ENCODE measurements at regions not wholly inside any gene's neighbourhood (a gene's known extent, or its start where the extent isn't known, plus 50 kb on each side); places are given as distances from the start of the nearest gene placed in this dataset.

DNA sequence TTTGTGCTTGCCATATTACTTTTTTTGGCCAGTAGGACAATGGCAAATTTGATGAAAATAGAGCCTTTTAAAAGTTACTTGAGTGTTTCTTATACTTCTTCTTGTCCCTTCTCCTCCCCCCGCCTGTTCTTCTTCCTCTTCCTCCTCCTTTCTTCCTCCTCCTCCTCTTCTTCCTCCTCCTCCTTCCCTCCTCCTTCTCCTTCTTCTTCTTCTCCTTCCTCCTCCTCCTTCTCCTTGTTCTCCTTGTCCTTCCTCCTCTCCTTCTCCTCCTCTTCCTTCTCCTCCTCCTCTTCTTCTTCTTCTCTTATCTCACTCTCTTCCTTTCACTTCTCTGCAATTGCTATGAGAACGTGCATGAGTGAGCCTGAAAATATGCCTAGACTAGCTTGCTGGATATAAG lies 466.2 kb upstream of the NR5A2 start:
- TF ChIP-seq POLR2A (IDR thresholded peaks at IDR 0.05), result no peak
- TF ChIP-seq, protein P1, sequence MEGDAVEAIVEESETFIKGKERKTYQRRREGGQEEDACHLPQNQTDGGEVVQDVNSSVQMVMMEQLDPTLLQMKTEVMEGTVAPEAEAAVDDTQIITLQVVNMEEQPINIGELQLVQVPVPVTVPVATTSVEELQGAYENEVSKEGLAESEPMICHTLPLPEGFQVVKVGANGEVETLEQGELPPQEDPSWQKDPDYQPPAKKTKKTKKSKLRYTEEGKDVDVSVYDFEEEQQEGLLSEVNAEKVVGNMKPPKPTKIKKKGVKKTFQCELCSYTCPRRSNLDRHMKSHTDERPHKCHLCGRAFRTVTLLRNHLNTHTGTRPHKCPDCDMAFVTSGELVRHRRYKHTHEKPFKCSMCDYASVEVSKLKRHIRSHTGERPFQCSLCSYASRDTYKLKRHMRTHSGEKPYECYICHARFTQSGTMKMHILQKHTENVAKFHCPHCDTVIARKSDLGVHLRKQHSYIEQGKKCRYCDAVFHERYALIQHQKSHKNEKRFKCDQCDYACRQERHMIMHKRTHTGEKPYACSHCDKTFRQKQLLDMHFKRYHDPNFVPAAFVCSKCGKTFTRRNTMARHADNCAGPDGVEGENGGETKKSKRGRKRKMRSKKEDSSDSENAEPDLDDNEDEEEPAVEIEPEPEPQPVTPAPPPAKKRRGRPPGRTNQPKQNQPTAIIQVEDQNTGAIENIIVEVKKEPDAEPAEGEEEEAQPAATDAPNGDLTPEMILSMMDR (IDR thresholded peaks at IDR 0.05 in 4 of 5, conservative IDR thresholded peaks at IDR 0.05 in 1 of 5), result no peak
- in situ Hi-C loops (cut with MboI; ENCODE audit: low sequenced_read_pairs in 4 of 4), result loop anchor here in 1 of 4 donors (25.0 kb wide), 1 partner anchor 799 kb away; no protein-coding TSS in a partner anchor
- ATAC-seq, result no peak
- H3K4me3 ChIP-seq, result no peak overlapping the region
- H3K27me3 ChIP-seq, result no peaks in the 10 kb centered on the region
- H3K4me1 ChIP-seq, result no peaks in the 10 kb centered on the region
- no peaks in the 10 kb centered on the region for H3K9me3 ChIP-seq
- no peak overlapping the region for H3K27ac ChIP-seq
- no peak for DNase-seq
- H3K36me3 ChIP-seq, result no peaks in the 10 kb centered on the region
- intact Hi-C loops (cut with DNase I; ENCODE audit: low total_unique reads), result no loop called here

DNA sequence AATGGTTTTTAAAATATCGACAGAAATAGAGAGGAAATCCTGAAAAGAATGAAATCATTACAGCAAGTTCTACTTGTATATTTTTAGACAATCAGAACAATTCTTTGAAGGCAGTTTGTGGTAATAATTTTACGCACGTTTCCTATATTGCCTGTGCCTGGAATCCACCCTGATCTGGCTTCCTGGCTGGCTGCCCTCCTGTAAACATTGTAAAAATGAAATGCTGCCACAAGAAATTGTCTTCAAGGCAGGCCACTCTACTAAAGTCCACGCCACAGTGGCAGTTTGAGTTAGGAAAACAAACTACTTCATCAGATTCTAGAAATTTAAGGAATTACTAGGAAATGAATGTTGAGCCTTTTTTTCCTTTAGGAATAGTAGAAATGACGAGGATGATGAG lies 454.5 kb upstream of the NR5A2 start:
- H3K4me3 ChIP-seq, result no peak overlapping the region
- no peaks in the 10 kb centered on the region for H3K9me3 ChIP-seq
- ATAC-seq (no peak), DNase-seq (no peak)
- intact Hi-C loops (cut with DNase I; ENCODE audit: low total_unique reads) (no loop called here), in situ Hi-C loops (cut with MboI; ENCODE audit: low sequenced_read_pairs in 4 of 4) (loop anchor here in 1 of 4 donors (25.0 kb wide), 1 partner anchor 811 kb away; no protein-coding TSS in a partner anchor)
- no peaks in the 10 kb centered on the region for H3K4me1 ChIP-seq
- TF ChIP-seq POLR2A (IDR thresholded peaks at IDR 0.05), result no peak
- TF ChIP-seq, protein P1 (IDR thresholded peaks at IDR 0.05 in 4 of 5, conservative IDR thresholded peaks at IDR 0.05 in 1 of 5), result no peak
- H3K36me3 ChIP-seq, result no peaks in the 10 kb centered on the region
- H3K27me3 ChIP-seq, result no peaks in the 10 kb centered on the region
- H3K27ac ChIP-seq, result no peak overlapping the region

DNA sequence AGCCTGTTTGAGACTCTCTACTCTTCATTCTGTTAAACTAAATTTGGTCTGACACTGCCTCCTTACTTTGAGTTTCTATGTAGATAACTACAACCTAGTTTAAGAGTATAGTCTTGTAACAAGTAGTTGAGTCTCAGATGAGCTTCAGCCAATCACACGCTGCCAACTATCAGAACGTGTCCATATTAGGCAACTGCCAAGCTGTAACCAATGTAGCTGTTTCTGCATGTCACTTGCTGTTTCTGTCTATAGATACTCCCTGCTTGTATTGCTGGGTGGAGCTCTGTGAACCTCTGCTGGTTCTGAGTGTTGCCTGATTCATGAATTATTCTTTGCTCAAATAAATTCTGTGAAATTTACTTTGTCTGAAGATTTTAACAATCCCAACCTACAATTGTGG lies 452.6 kb upstream of the NR5A2 start:
- no peaks in the 10 kb centered on the region for H3K27me3 ChIP-seq
- H3K27ac ChIP-seq, result no peak overlapping the region
- intact Hi-C loops (cut with DNase I; ENCODE audit: low total_unique reads), result no loop called here
- H3K36me3 ChIP-seq, result no peaks in the 10 kb centered on the region
- in situ Hi-C loops (cut with MboI; ENCODE audit: low sequenced_read_pairs in 4 of 4), result loop anchor here in 1 of 4 donors (25.0 kb wide), 1 partner anchor 813 kb away; no protein-coding TSS in a partner anchor
- H3K9me3 ChIP-seq, result no peaks in the 10 kb centered on the region
- no peak overlapping the region for H3K4me3 ChIP-seq
- TF ChIP-seq, protein P1 (IDR thresholded peaks at IDR 0.05 in 4 of 5, conservative IDR thresholded peaks at IDR 0.05 in 1 of 5), result no peak
- TF ChIP-seq POLR2A (IDR thresholded peaks at IDR 0.05), result no peak
- DNase-seq, result no peak
- ATAC-seq, result no peak
- no peaks in the 10 kb centered on the region for H3K4me1 ChIP-seq

DNA sequence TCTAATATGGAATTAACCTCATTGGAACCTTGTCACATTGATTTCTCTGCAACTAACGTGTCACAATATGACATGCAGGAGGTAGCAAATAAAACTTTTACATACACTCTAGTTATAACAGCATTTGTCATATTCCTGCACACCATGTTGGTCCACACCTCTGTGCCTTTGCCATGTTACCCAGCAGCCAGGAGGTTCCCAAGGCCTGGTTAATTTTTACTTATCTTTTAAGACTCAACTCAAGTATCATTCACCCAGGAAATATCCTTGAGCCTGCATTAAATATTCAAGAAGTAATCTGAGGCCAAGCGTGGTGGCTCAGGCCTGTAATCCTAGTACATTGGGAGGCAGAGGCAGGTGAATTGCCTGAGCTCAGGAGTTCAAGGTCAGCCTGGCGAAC lies 447.2 kb upstream of the NR5A2 start:
- no peak for DNase-seq
- intact Hi-C loops (cut with DNase I; ENCODE audit: low total_unique reads) (no loop called here), in situ Hi-C loops (cut with MboI; ENCODE audit: low sequenced_read_pairs in 4 of 4) (no loop called here)
- Histone ChIP-seq H3K4me1 (no peaks in the 10 kb centered on the region), H3K9me3 (no peaks in the 10 kb centered on the region), H3K27ac (no peak overlapping the region), H3K36me3 (no peaks in the 10 kb centered on the region), H3K4me3 (no peak overlapping the region), H3K27me3 (no peaks in the 10 kb centered on the region)
- TF ChIP-seq, protein P1 (IDR thresholded peaks at IDR 0.05 in 4 of 5, conservative IDR thresholded peaks at IDR 0.05 in 1 of 5), result no peak
- no peak for TF ChIP-seq POLR2A (IDR thresholded peaks at IDR 0.05)
- no peak for ATAC-seq

DNA sequence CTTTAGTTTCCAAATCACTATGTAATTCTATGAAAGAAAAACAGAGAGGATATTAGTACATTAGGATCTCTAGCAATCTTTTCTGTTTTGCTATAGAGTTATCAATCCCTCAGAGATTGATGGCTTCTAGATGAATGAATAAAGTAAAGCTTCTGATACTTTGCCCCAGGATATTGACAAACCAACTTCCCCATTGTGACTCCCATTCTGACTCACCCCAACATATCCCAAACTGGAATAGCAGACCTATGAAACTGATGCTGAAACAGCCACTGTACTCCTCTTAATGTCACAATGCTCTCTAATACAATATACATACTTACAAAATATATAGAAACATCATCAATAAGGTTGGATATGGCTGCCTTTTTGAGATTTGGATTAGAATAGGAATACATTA lies 442.1 kb upstream of the NR5A2 start:
- no peaks in the 10 kb centered on the region for H3K9me3 ChIP-seq
- in situ Hi-C loops (cut with MboI; ENCODE audit: low sequenced_read_pairs in 4 of 4), result no loop called here
- intact Hi-C loops (cut with DNase I; ENCODE audit: low total_unique reads), result no loop called here
- no peak overlapping the region for H3K4me3 ChIP-seq
- no peaks in the 10 kb centered on the region for H3K4me1 ChIP-seq
- H3K36me3 ChIP-seq, result no peaks in the 10 kb centered on the region
- no peaks in the 10 kb centered on the region for H3K27me3 ChIP-seq
- ATAC-seq (no peak), DNase-seq (no peak)
- TF ChIP-seq, protein P1 (IDR thresholded peaks at IDR 0.05 in 4 of 5, conservative IDR thresholded peaks at IDR 0.05 in 1 of 5), result no peak
- no peak for TF ChIP-seq POLR2A (IDR thresholded peaks at IDR 0.05)
- no peak overlapping the region for H3K27ac ChIP-seq

All from gastrocnemius medialis (tissue), 4 donors.